ENCODE measurements at regions not wholly inside any gene's neighbourhood (a gene's known extent, or its start where the extent isn't known, plus 50 kb on each side); places are given as distances from the start of the nearest gene placed in this dataset.

GRCh38 chr20:22506827-22507226 lies 77.5 kb downstream of the FOXA2 start:
- no peak for DNase-seq (ENCODE audit: low read depth in 4 of 4, low spot score in 3 of 4)

- DNase-seq (ENCODE audit: low read depth in 4 of 4, low spot score in 3 of 4): no peak
Measured at GRCh38 chr20:22504829-22505377, 79.5 kb downstream of the FOXA2 start.

- DNase-seq (ENCODE audit: low read depth in 4 of 4, low spot score in 3 of 4): no peak
Measured at GRCh38 chr20:22503577-22503976, 80.8 kb downstream of the FOXA2 start.

GRCh38 chr20:22502731-22503191 lies 81.6 kb downstream of the FOXA2 start:
- no peak for DNase-seq (ENCODE audit: low read depth in 4 of 4, low spot score in 3 of 4)

- DNase-seq (ENCODE audit: low read depth in 4 of 4, low spot score in 3 of 4): no peak
Measured at GRCh38 chr20:22501566-22502344, 82.6 kb downstream of the FOXA2 start.

- DNase-seq (ENCODE audit: low read depth in 4 of 4, low spot score in 3 of 4): no peak
Measured at GRCh38 chr20:22501034-22501433, 83.3 kb downstream of the FOXA2 start.

- no peak for DNase-seq (ENCODE audit: low read depth in 4 of 4, low spot score in 3 of 4)
Measured at GRCh38 chr20:22499515-22500166, 84.7 kb downstream of the FOXA2 start.

GRCh38 chr20:22496817-22497216 lies 87.6 kb downstream of the FOXA2 start:
- DNase-seq (ENCODE audit: low read depth in 4 of 4, low spot score in 3 of 4): no peak

GRCh38 chr20:22495789-22496188 lies 88.6 kb downstream of the FOXA2 start:
- no peak for DNase-seq (ENCODE audit: low read depth in 4 of 4, low spot score in 3 of 4)

GRCh38 chr20:22495172-22495571 lies 89.2 kb downstream of the FOXA2 start:
- DNase-seq (ENCODE audit: low read depth in 4 of 4, low spot score in 3 of 4): no peak

GRCh38 chr20:22492497-22492896 lies 91.9 kb downstream of the FOXA2 start:
- DNase-seq (ENCODE audit: low read depth in 4 of 4, low spot score in 3 of 4): no peak

GRCh38 chr20:22491194-22491505 lies 93.2 kb downstream of the FOXA2 start:
- DNase-seq (ENCODE audit: low read depth in 4 of 4, low spot score in 3 of 4): peak in 2 of 4 donors; percentile 38 to 40

GRCh38 chr20:22490287-22491193 lies 93.8 kb downstream of the FOXA2 start:
- DNase-seq (ENCODE audit: low read depth in 4 of 4, low spot score in 3 of 4): peak; percentile 26 to 52 (median 46)

- DNase-seq (ENCODE audit: low read depth in 4 of 4, low spot score in 3 of 4): no peak
Measured at GRCh38 chr20:22489626-22490286, 94.6 kb downstream of the FOXA2 start.

GRCh38 chr20:22480336-22480735 lies 104.0 kb downstream of the FOXA2 start:
- DNase-seq (ENCODE audit: low read depth in 4 of 4, low spot score in 3 of 4): no peak

- DNase-seq (ENCODE audit: low read depth in 4 of 4, low spot score in 3 of 4): no peak
Measured at GRCh38 chr20:22475662-22476061, 108.7 kb downstream of the FOXA2 start.

GRCh38 chr20:22474224-22474623 lies 110.1 kb downstream of the FOXA2 start:
- DNase-seq (ENCODE audit: low read depth in 4 of 4, low spot score in 3 of 4): no peak

- DNase-seq (ENCODE audit: low read depth in 4 of 4, low spot score in 3 of 4): no peak
Measured at GRCh38 chr20:22473293-22473692, 111.1 kb downstream of the FOXA2 start.

GRCh38 chr20:22472447-22473100 lies 111.8 kb downstream of the FOXA2 start:
- DNase-seq (ENCODE audit: low read depth in 4 of 4, low spot score in 3 of 4): no peak
